ENCODE measurements at regions not wholly inside any gene's neighbourhood (a gene's known extent, or its start where the extent isn't known, plus 50 kb on each side); places are given as distances from the start of the nearest gene placed in this dataset.

DNA sequence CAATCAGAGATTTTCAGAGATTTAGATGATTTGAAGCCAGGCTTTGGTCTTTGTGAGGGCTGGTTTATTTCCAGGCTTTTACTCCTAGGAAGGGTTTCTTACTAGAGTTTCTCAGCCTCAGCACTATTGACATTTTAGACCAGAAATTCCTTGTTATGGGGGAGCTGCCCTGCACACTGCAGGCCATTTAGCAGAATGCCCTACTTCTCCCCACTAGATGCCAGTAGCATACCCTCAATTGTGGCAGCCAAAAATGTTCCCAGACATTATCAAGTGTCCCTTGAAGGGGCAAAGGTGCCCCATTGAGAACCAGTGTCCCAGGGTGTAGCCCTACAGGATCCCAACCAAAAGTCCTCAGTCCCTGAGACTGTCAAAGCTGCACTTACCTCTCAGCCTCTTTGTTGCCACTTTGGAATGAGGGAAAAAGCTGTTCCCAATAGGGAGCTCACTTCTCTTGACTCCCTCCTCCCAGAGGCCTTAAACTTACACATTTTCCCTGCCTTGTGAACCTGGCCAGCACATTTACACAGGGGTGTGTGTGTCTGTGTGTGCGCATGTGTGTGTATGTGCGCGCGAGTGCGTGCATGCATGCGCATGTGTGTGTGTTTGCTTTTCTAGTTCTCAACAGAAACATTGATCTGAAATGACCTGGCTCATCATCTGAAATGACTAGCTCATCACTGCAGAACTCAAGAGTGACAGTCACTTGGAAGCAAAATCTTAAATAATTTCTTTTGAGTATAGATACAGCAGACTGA lies 231.4 kb downstream of the QDPR start:
- no peak for TF ChIP-seq POLR2A (IDR thresholded peaks at IDR 0.05; ENCODE audit: low read length)
- TF ChIP-seq GATA1 (IDR thresholded peaks at IDR 0.05; ENCODE audit: low read depth, low read length): no peak

All from erythroblast (primary cell).